ENCODE measurements at regions not wholly inside any gene's neighbourhood (a gene's known extent, or its start where the extent isn't known, plus 50 kb on each side); places are given as distances from the start of the nearest gene placed in this dataset.
"Not testable (repeated sequence)": the region's sequence is repeated elsewhere in the genome, so short reads cannot be mapped to it uniquely, and the experiment has no call there.

- CTCF ChIA-PET, H3K36me3 Mint-ChIP-seq, H3K9me3 Mint-ChIP-seq, H3K27me3 Mint-ChIP-seq, H3K4me1 Mint-ChIP-seq, H3K27ac Mint-ChIP-seq, DNase-seq, H3K4me3 Mint-ChIP-seq: not testable (repeated sequence)
Observed at GRCh38 chr2:61598515-61599156, 60.5 kb upstream of the XPO1 start.

- no peak overlapping the region for H3K4me3 Mint-ChIP-seq
- peaks cover 4% of the 10 kb centered on the region for H3K9me3 Mint-ChIP-seq
- no peak overlapping the region for H3K27ac Mint-ChIP-seq
- no peaks in the 10 kb centered on the region for H3K36me3 Mint-ChIP-seq
- H3K4me1 Mint-ChIP-seq, result no peaks in the 10 kb centered on the region
- no peak for DNase-seq
- H3K27me3 Mint-ChIP-seq, result no peaks in the 10 kb centered on the region
- CTCF ChIA-PET, result no interaction called here
Observed at GRCh38 chr2:61597300-61598289, 59.4 kb upstream of the XPO1 start.

GRCh38 chr2:61594201-61594600, 56.0 kb upstream of the XPO1 start:
- H3K9me3 Mint-ChIP-seq, CTCF ChIA-PET, H3K27ac Mint-ChIP-seq: not testable (repeated sequence)

GRCh38 chr2:61593648-61594047, 55.5 kb upstream of the XPO1 start:
- DNase-seq, H3K36me3 Mint-ChIP-seq, H3K27ac Mint-ChIP-seq, H3K4me3 Mint-ChIP-seq, H3K27me3 Mint-ChIP-seq, H3K4me1 Mint-ChIP-seq, H3K9me3 Mint-ChIP-seq, CTCF ChIA-PET: not testable (repeated sequence)

More at GRCh38 chr2:61594201-61594600, 56.0 kb upstream of the XPO1 start:
- H3K36me3 Mint-ChIP-seq, H3K4me3 Mint-ChIP-seq, DNase-seq, H3K27me3 Mint-ChIP-seq, H3K4me1 Mint-ChIP-seq: not testable (repeated sequence)

- Mint-ChIP-seq H3K9me3 (peaks cover 4% of the 10 kb centered on the region), H3K4me1 (no peaks in the 10 kb centered on the region), H3K4me3 (no peak overlapping the region), H3K27ac (no peak overlapping the region), H3K36me3 (no peaks in the 10 kb centered on the region), H3K27me3 (peaks cover 6% of the 10 kb centered on the region)
- CTCF ChIA-PET, result no interaction called here
- DNase-seq, result no peak
Observed at GRCh38 chr2:61590214-61590613, 52.1 kb upstream of the XPO1 start.

- Mint-ChIP-seq H3K27ac (no peak overlapping the region), H3K9me3 (peaks cover 2% of the 10 kb centered on the region), H3K27me3 (peaks cover 6% of the 10 kb centered on the region), H3K4me1 (no peaks in the 10 kb centered on the region), H3K4me3 (no peak overlapping the region), H3K36me3 (no peaks in the 10 kb centered on the region)
- DNase-seq, result no peak
- CTCF ChIA-PET, result no interaction called here
Observed at GRCh38 chr2:61588566-61588965, 50.4 kb upstream of the XPO1 start.

Data from activated naive CD4-positive, alpha-beta T cell treated with anti-CD3 and anti-CD28 coated beads, Interleukin-2, amount 10 ng/mL, durations not matched to agents 7 days and 5 days (primary cell).